ENCODE measurements at regions not wholly inside any gene's neighbourhood (a gene's known extent, or its start where the extent isn't known, plus 50 kb on each side); places are given as distances from the start of the nearest gene placed in this dataset.

- no peak overlapping the region for H3K4me3 ChIP-seq (ENCODE audit: low read depth in 2 of 2, low read length in 1 of 2)
Observed at GRCh38 chr3:162612991-162613390, 1116.4 kb downstream of the OTOL1 start.

DNA sequence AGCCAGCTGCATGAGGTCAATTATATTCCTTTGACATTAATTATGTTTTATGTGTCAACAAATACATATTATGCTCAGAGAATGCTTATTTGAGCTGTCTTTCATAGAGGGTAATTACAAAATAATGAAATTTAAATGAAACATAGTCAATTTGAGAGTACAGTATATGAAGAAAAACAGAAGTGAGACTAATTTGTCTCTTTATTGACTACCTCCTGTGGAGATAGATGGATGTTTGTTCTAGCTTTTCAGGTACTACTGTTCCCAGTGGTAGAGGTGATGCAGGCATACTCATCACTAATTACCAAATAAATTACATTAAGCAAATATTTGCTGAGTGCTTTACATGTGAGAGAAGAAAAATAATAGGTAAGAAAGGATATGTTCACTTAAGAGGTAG is 1129.6 kb downstream of the OTOL1 start:
- no peak overlapping the region for H2AFZ ChIP-seq (ENCODE audit: low read depth)
- no peak for DNase-seq
- H3K4me1 ChIP-seq (ENCODE audit: control insufficient read depth in 1 of 2, insufficient read depth in 2 of 2, low read depth in 1 of 2, low read length in 1 of 2) = no peaks in the 10 kb centered on the region
- no peak overlapping the region for H3K9ac ChIP-seq
- no peaks in the 10 kb centered on the region for H3K9me3 ChIP-seq
- H4K20me1 ChIP-seq (ENCODE audit: insufficient read depth) = no peaks in the 10 kb centered on the region
- TF ChIP-seq GATA2 (CRISPR knock-in tag; IDR thresholded peaks at IDR 0.05) (no peak), GABPA (IDR thresholded peaks at IDR 0.05; ENCODE audit: low read depth) (no peak), YY1 (IDR thresholded peaks at IDR 0.05; ENCODE audit: low read depth) (no peak), RFX5 (IDR thresholded peaks at IDR 0.05; ENCODE audit: low read length) (no peak), RCOR1 (IDR thresholded peaks at IDR 0.05; ENCODE audit: low read length) (no peak), EP300 (IDR thresholded peaks at IDR 0.05; ENCODE audit: borderline replicate concordance in 1 of 2, low read depth in 1 of 2, low read length in 1 of 2) (no peak), EZH2phosphoT487 (IDR thresholded peaks at IDR 0.05; ENCODE audit: borderline replicate concordance, low read depth) (no peak), TAF1 (IDR thresholded peaks at IDR 0.05; ENCODE audit: borderline replicate concordance, low read depth, low read length) (no peak), SMC3 (IDR thresholded peaks at IDR 0.05; ENCODE audit: low read depth, low read length) (no peak), MEF2A (IDR thresholded peaks at IDR 0.05; ENCODE audit: borderline replicate concordance, low read depth) (no peak), JUND (IDR thresholded peaks at IDR 0.05) (no peak), TEAD4 (IDR thresholded peaks at IDR 0.05; ENCODE audit: borderline replicate concordance, insufficient read depth) (no peak), FOXJ3 (CRISPR knock-in tag; IDR thresholded peaks at IDR 0.05) (no peak), MXI1 (IDR thresholded peaks at IDR 0.05; ENCODE audit: low read depth, low read length) (no peak), SIN3A (IDR thresholded peaks at IDR 0.05; ENCODE audit: borderline replicate concordance, low read depth, low read length) (no peak), CHD2 (IDR thresholded peaks at IDR 0.05; ENCODE audit: low read length, partially characterized antibody) (no peak), RAD21 (IDR thresholded peaks at IDR 0.05; ENCODE audit: low read length) (no peak), USF2 (IDR thresholded peaks at IDR 0.05; ENCODE audit: borderline replicate concordance, low read depth, low read length) (no peak), CTCF (IDR thresholded peaks at IDR 0.05) (no peak)
- TF ChIP-seq, protein P1, sequence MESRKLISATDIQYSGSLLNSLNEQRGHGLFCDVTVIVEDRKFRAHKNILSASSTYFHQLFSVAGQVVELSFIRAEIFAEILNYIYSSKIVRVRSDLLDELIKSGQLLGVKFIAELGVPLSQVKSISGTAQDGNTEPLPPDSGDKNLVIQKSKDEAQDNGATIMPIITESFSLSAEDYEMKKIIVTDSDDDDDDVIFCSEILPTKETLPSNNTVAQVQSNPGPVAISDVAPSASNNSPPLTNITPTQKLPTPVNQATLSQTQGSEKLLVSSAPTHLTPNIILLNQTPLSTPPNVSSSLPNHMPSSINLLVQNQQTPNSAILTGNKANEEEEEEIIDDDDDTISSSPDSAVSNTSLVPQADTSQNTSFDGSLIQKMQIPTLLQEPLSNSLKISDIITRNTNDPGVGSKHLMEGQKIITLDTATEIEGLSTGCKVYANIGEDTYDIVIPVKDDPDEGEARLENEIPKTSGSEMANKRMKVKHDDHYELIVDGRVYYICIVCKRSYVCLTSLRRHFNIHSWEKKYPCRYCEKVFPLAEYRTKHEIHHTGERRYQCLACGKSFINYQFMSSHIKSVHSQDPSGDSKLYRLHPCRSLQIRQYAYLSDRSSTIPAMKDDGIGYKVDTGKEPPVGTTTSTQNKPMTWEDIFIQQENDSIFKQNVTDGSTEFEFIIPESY (IDR thresholded peaks at IDR 0.05; ENCODE audit: borderline replicate concordance, low read depth) = no peak
- no peaks in the 10 kb centered on the region for H3F3A ChIP-seq (replicated peaks; ENCODE audit: insufficient read depth)
- no peak overlapping the region for H3K4me2 ChIP-seq
- H3K27me3 ChIP-seq (ENCODE audit: insufficient read depth) = no peaks in the 10 kb centered on the region
- H3K79me2 ChIP-seq (ENCODE audit: insufficient read depth) = no peaks in the 10 kb centered on the region
- no peaks in the 10 kb centered on the region for H3K9me2 ChIP-seq
- no peak overlapping the region for H3K4me3 ChIP-seq (ENCODE audit: low read depth in 2 of 2, low read length in 1 of 2)
- no peaks in the 10 kb centered on the region for H3K36me3 ChIP-seq (replicated peaks in 1 of 2; ENCODE audit: control insufficient read depth in 1 of 2, insufficient read depth in 2 of 2, low read length in 1 of 2)
- ChIA-PET CTCF (no interaction called here), POLR2A (no interaction called here)
- H3K27ac ChIP-seq (ENCODE audit: low read depth in 2 of 2, low read length in 1 of 2) = no peak overlapping the region

More at GRCh38 chr3:162612991-162613390, 1116.4 kb downstream of the OTOL1 start:
- CTCF ChIA-PET = no interaction called here
- DNase-seq = no peak
- Histone ChIP-seq H4K20me1 (ENCODE audit: insufficient read depth) (no peaks in the 10 kb centered on the region), H3F3A (replicated peaks; ENCODE audit: insufficient read depth) (no peaks in the 10 kb centered on the region), H3K4me1 (ENCODE audit: control insufficient read depth in 1 of 2, insufficient read depth in 2 of 2, low read depth in 1 of 2, low read length in 1 of 2) (no peaks in the 10 kb centered on the region), H3K9ac (no peak overlapping the region), H3K9me3 (no peaks in the 10 kb centered on the region), H2AFZ (ENCODE audit: low read depth) (no peak overlapping the region), H3K27me3 (ENCODE audit: insufficient read depth) (no peaks in the 10 kb centered on the region), H3K9me2 (no peaks in the 10 kb centered on the region), H3K27ac (ENCODE audit: low read depth in 2 of 2, low read length in 1 of 2) (no peak overlapping the region), H3K4me2 (no peak overlapping the region), H3K79me2 (ENCODE audit: insufficient read depth) (no peaks in the 10 kb centered on the region), H3K36me3 (replicated peaks in 1 of 2; ENCODE audit: control insufficient read depth in 1 of 2, insufficient read depth in 2 of 2, low read length in 1 of 2) (no peaks in the 10 kb centered on the region)
- no peak for TF ChIP-seq MXI1 (IDR thresholded peaks at IDR 0.05; ENCODE audit: low read depth, low read length)
- TF ChIP-seq, protein P2, sequence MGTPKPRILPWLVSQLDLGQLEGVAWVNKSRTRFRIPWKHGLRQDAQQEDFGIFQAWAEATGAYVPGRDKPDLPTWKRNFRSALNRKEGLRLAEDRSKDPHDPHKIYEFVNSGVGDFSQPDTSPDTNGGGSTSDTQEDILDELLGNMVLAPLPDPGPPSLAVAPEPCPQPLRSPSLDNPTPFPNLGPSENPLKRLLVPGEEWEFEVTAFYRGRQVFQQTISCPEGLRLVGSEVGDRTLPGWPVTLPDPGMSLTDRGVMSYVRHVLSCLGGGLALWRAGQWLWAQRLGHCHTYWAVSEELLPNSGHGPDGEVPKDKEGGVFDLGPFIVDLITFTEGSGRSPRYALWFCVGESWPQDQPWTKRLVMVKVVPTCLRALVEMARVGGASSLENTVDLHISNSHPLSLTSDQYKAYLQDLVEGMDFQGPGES (IDR thresholded peaks at IDR 0.05; ENCODE audit: low read depth, low read length) = no peak
- 54% methylated on average over 2 of the region's 2 CpGs for WGBS (ENCODE audit: low lambda C conversion rate)
- POLR2A ChIA-PET = no interaction called here
